ENCODE measurements at regions not wholly inside any gene's neighbourhood (a gene's known extent, or its start where the extent isn't known, plus 50 kb on each side); places are given as distances from the start of the nearest gene placed in this dataset.

GRCh38 chr5:90071656-90072055, 337.9 kb downstream of the CETN3 start:
- no peaks in the 10 kb centered on the region for H4K20me1 ChIP-seq (replicated peaks; ENCODE audit: control insufficient read depth, extremely low read depth, insufficient read depth, low read length)
- DNase-seq (ENCODE audit: low read depth, low spot score) (no peak), FAIRE-seq (no peak)
- no peaks in the 10 kb centered on the region for H3K36me3 ChIP-seq (ENCODE audit: control insufficient read depth in 2 of 2, extremely low read depth in 1 of 2, insufficient read depth in 2 of 2, low read length in 2 of 2)
- no peaks in the 10 kb centered on the region for H3K27me3 ChIP-seq (ENCODE audit: control insufficient read depth in 2 of 2, insufficient read depth in 2 of 2, low read length in 2 of 2)
- H3K9ac ChIP-seq (replicated peaks; ENCODE audit: extremely low read depth, insufficient read depth, low read length): no peak overlapping the region
- no peak for TF ChIP-seq FOS (IDR thresholded peaks at IDR 0.05; ENCODE audit: borderline replicate concordance, insufficient read depth, low read length)
- no peak for TF ChIP-seq CTCF (IDR thresholded peaks at IDR 0.05; ENCODE audit: extremely low read depth in 1 of 2, insufficient read depth in 1 of 2, low read depth in 1 of 2, low read length in 2 of 2)
- TF ChIP-seq GATA2 (IDR thresholded peaks at IDR 0.05; ENCODE audit: insufficient read depth, insufficient read length, low read depth, low read length): no peak
- no peak for TF ChIP-seq MYC (IDR thresholded peaks at IDR 0.05; ENCODE audit: low read depth, low read length)
- TF ChIP-seq MAX (IDR thresholded peaks at IDR 0.05; ENCODE audit: insufficient read depth, insufficient read length): no peak
- TF ChIP-seq POLR2A (IDR thresholded peaks at IDR 0.05; ENCODE audit: low read depth, low read length): no peak
- no peak for TF ChIP-seq JUN (IDR thresholded peaks at IDR 0.05; ENCODE audit: borderline replicate concordance, insufficient read depth, insufficient read length, low read depth)
- TF ChIP-seq EZH2 (IDR thresholded peaks at IDR 0.05; ENCODE audit: borderline replicate concordance, low read depth, low read length, severe bottlenecking): no peak
- TF ChIP-seq POLR2AphosphoS5 (IDR thresholded peaks at IDR 0.05; ENCODE audit: insufficient read depth, low read depth, low read length): no peak
- H3K27ac ChIP-seq (ENCODE audit: insufficient read depth, low read depth, low read length): no peak overlapping the region
- H3K4me2 ChIP-seq (ENCODE audit: insufficient read depth, low read length): no peak overlapping the region
- dilution Hi-C loops (cut with MboI; ENCODE audit: extremely low pct_ligation_motif_present, low sequenced_read_pairs): no loop called here
- no peaks in the 10 kb centered on the region for H3K79me2 ChIP-seq (ENCODE audit: control insufficient read depth, insufficient read depth, low read length)
- POLR2A ChIA-PET: no interaction called here
- H2AFZ ChIP-seq (ENCODE audit: low read depth, low read length): no peak overlapping the region
- no peaks in the 10 kb centered on the region for H3K9me1 ChIP-seq (replicated peaks; ENCODE audit: control insufficient read depth, extremely low read depth, insufficient read depth, low read length)
- H3K9me3 ChIP-seq (replicated peaks; ENCODE audit: control insufficient read depth, insufficient read depth, low read length): no peaks in the 10 kb centered on the region
- no peaks in the 10 kb centered on the region for H3K4me1 ChIP-seq (ENCODE audit: control insufficient read depth, extremely low read depth, insufficient read depth, low read length)
- no peak overlapping the region for H3K4me3 ChIP-seq (replicated peaks in 1 of 3; ENCODE audit: insufficient read depth in 1 of 3, low read depth in 1 of 3, low read length in 3 of 3)
- CTCF ChIA-PET: interaction anchor here (1.6 kb wide), 1 partner anchor 47 kb away, joined by 3 read pairs; no protein-coding TSS in a partner anchor
- BruUV-seq (replicated peaks): no TSS peak
- intact Hi-C loops (cut with micrococcal nuclease): no loop called here

Data from endothelial cell of umbilical vein (primary cell).